Hematopoietic multipotent progenitor cell treated with erythropoietin and hydrocortisone succinate and interleukin-3 and kit ligand, for 15 days (in vitro differentiated cells): ENCODE measurements at regions not wholly inside any gene's neighbourhood (a gene's known extent, or its start where the extent isn't known, plus 50 kb on each side); places are given as distances from the start of the nearest gene placed in this dataset.
"Not testable (repeated sequence)": the region's sequence is repeated elsewhere in the genome, so short reads cannot be mapped to it uniquely, and the experiment has no call there.

Experiments used
- DNase-seq: peaks from one replicate; pipeline ENCODE4 v3.0.0-alpha.2; 2015; ENCODE audit warnings: low spot score

DNA sequence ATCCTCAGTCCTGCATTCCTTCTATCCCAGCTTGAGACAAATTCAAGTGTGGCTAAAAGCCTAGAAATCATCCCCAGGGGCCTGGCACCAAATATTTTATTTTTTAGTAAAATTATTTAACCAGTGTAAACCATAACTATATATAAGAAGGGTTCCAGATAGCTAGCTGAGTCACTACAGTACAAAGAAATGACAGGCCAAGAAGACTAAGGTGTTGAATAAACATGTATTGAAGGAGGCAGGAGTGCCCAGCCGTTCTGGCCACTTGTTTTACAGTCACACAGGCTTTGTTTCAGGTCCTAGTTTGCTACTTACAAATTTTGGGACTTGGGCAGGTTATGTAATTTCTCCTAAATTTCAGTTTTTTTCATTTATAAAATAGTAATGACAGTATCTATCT is 225.9 kb upstream of the PITX2 start:
- DNase-seq: no peak

DNA sequence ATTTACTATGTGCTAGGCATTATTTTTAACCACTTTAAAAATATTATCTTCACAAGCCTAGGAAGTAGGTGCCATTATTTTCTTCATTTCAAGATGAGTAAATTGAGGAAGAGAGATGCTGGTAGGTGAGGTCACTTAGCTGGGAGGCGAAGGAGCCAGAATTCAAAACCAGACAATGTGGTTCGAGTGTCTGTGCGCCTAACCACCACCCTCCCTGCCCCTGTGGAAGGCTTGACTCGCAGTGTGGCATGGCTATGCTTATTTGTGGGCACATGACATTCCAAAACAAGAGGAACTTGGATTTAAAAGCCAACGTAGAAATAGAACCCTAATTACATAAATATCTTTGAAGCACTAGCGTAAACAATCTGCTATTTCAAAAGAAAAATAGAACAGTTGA is 226.6 kb upstream of the PITX2 start:
- no peak for DNase-seq

DNA sequence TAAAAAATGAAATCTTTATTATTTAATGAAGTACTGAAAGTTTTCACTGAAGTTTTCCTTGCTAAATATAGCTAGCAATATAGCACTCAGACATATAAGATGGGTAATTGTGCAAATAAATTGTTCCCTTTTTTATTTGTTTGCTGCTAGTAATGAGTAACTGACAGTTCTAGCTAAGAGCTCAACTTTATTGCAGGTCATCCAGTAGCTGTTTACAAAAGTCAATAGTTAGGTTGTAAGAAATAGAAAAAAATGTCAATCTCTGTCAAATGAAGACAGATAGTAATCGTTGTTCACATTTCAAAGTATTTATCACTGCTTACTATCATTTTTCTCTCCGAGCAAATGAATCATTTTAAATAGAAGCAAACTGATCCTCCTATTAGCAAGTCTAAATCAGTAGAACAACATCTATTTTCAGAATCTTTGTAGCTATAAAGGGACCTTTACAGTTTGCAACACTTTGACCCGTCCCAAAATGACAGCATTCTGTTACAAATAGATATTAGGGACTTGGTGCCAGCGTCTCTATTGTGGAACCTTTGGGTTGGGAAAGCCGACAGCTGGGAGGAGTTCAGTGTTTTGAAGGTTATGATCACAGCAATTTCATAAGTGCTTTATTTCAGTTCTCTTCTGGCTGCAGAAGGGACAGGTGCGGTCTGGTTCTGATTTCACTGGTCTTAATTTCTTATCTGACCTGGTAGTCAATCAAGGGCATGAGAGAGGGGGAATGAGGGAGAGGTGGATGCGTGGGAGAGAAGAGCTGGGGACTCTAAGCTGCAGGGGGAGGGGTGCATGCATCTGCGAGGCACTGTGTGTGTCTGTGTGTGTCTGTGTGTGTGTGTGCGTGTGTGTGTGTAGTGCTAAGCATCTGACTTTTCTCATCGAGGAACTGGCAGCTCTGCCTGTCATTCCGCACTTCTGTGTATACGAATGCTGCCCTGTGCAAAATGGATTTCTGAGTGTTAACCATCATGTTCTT is 227.9 kb upstream of the PITX2 start:
- no peak for DNase-seq

DNA sequence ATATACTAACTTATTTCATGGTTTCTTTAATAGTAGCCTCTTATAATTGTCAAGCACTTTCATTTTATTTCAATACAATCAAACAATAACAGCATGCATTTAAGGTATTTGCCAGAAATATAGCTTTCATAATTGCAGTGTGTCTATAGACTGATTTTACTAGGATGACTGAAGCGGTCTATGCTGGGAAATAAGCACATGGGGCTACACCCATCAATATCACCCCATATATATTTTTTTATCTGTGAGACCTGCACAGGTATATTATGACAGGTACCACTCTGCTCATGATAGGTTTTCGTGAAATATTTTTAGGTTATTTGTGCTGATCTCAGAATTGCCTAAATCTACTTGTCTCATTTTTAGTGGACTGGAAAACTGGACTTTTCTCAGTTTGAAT is 229.1 kb upstream of the PITX2 start:
- DNase-seq: no peak

DNA sequence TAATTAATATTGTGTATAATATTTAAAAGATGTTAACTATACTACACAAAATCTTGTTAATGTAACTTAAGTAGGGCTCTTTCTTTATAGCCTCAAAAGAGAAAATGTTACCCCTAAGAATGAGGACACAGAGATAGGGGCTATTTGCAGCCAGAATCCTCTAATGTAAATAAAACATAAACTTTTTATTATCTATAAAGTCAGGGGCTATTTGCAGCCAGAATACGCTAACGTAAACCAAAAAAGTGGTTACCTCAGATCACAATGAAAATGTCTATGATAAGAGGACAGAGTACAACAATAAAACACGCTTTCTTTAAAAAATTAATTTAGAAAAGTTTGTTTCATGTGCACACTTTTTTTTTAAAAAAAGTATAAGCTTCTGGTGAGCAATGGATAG is 229.9 kb upstream of the PITX2 start:
- no peak for DNase-seq

DNA sequence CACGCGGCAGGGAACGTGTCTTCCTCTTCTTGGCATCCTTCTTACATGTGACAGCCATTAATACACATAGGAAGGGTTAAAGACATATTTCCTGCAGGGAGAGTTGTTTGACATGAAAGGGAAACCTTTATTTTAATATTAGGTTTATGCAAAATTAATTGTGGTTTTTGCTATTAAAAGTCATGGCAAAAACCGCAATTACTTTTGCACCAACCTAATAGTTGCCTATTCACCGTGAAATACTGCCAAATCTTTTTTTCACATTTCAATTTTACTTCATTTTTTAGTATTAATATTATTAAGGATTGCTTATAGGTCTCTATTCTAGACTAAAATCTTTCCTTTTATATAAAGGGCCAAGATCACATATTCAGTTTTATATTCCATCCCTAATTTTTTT is 230.4 kb upstream of the PITX2 start:
- no peak for DNase-seq

DNA sequence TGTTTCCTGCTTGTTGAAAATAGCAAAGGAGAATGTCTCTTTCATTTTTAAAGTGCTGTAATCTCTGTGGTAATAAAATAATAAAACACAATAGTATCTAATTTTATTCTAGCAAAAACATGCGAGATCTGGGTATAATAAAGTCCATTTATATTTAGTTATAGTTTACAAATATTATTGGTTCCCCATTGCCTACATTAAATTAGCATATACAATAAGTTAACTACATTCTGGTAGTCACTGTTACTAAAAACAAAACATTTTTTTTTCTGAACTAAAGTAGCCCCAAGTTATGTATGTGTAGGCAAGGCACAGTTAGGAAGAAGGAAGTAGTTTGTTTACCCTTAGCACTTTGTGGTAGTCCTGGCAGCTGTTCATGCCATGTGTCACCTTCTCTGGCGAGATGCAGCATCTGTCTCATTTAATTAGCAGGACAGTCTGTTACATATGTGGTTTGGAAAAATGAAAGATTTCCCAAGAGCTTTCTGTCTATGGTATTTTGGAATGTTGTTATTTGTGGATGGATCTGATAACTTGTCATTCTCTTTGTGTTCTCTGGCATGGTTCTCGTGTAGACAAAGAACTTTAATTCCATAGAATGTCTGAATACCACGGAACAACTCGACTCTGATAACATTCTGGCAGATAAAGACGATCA is 231.3 kb upstream of the PITX2 start:
- DNase-seq: no peak

DNA sequence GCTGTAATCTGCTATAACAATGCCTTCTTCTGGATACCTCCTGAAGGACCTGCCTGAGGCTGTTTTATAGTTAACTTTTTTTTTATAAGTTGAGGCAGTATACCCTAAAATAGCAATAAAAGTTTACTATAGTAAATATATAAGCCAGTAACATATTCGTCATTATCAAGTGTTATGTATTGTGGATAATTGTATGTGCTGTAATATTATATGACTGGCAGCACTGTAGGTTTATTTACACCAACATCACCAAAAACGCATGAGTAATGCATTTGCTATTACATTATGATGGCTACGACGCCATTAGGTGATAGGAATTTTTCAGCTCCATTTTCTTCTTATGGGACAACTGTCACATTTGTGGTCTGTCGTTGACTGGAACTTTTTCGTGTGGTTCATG is 237.2 kb upstream of the PITX2 start:
- DNase-seq: no peak

DNA sequence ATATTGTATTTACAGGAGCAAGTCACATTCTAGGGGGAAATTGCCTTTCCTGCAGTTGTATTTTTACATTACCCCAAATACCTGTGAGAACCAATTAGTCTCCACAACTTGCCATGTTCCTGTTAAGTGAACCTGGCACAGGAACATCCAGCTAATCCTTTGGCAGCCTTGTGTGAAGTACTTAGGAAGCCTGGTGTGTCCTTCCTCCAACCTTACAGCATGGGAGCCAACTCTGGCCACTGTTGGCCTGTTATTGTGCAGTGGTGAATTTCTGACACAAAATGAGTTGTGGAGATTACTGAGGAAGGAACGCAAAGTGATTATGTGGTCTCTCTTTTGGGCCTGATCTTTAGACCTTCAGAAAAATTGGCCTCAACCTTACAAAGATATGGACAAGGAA is 238.0 kb upstream of the PITX2 start:
- no peak for DNase-seq

DNA sequence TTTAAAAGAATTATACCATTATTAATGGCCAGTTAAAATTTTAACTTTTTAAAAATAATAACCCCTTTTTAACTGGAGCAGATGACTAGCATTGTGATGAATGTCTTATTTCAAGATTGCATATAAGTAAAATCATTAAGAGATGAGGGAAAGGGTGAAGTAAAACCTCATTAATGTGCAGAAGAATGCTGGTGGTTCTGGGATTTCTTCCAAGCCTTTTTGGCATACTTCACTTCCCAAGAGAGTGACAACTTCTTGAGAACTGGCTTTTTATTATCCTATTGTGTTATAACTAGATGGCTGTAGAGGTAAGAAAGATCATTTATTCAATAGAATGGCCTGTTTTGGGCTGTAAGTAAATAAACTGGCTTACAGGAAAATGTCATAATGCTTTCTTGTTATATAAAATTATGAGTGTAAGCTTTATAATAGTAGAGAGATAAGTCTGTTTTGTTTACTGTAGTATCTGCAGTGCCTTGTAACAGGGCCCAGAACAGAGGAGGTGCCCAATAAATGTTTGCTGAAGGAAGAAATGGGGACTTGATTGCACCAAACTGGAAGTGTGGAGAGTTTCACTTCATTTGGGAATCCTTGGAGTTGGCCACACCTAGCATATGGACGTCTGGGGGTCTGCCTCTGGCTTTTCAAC is 242.9 kb upstream of the PITX2 start:
- DNase-seq: no peak

DNA sequence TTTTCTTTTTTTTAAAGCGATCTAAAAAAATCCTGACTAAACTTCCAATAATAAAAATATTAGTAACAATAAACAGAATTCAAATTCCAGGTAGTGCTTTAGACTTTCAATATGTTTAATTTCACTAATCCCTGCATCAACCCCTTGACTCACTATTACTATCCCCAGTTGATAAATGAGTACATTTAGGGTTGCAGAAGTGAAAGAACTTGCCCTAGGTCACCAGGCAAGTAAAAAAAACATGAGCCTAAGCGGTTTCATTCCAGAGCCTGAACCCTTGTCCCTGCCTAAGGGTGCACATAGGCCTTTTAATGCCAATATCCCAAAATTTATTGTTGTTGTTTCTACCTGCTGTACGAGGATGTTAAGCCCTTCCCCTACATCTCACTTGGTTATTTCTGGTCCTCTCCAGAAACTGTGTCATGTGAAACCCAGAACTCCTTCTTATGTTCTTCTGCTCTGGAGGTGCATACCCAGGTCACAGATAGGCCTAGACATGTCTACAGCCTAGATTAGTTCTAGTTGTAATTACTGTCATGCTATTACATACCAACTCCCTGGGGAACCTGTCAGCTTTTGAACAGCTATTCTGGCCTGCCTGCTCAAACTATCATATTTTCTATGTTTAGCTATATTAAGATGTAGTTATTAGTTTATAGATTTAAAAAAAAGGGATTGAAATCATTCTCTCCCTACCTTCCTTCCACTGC is 244.5 kb upstream of the PITX2 start:
- DNase-seq: no peak

DNA sequence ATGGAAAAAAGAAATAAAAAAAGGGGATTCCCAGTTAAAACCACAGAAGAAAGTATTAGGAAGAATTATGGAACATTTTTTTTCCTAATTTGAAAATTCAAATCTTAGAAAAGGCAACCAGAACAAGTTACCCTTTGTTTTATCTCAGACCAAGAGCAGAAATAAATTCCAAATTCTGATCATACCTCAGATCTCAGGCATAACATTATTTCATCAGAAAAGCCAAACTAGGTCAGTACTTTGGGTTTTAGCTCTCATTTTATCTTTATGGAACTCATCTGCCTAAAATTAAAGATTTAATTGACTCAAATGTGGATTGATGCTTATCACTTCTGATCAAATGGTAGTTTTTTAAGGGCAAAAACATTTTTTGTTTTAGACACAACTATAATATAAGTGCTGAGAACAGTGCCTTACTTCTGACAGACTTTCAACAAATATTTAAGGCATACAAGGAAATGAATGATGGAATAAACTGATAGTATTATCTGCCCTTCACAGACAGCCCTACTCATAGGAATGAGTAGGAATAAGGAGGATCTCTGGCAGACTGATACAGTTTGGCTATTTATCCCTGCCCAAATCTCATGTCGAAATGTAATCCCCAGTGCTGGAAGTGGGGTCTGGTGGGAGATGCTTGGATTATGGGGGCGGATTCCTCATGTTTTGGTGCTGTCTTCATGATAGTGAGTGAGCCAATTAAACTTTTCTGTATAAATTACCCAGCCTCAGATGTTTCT is 245.3 kb upstream of the PITX2 start:
- no peak for DNase-seq

DNA sequence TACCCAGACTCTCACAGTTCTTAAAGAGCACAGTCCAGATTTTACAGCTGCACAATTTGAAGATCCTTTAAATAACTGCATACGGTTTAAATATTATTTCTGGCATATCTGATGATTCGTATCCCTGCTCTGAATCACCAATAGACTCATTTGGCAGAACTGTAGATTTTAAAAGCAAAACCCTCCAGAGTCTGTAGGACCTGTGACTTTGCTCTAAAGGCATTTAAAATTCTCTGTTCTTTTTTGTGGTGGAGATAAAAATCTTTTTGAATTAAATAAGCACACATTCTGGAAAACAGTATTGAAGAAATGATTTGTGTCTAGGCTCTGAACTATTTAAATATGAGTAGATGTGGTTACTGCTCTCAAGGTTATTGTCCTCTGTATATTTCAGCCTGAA is 246.2 kb upstream of the PITX2 start:
- DNase-seq: no peak

DNA sequence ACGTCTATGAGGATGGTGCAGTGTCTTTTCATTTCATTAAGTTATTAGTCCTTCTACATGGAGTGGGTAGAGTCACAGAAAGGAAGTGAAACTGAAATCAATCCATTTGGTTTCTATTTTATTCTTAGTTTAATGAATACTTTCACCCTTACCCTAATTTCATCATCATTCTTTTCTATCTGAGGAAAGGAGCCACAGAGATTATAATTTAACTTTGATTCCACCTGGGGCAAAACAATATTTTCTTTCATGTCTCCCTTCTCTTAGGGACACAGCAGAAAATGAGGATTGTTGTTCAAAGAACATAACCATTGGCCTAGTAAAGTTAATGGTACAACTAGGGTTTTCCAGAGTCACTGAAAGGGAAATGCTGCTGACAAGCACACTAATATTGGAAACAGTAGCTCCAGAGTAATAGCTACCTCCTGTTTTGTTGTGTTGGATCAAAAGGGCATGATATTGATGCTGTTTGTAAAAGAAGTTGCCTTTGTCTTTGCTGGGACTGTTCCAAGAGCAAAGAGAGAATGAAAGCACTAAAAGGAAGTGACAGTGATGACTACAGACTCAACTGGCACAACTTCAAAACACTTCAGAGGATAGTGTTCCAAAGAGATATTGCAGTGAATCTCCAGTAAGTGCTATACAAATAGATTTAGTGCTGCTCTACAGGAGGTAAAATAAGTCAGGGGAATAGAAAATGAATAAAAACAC is 247.1 kb upstream of the PITX2 start:
- DNase-seq: no peak

DNA sequence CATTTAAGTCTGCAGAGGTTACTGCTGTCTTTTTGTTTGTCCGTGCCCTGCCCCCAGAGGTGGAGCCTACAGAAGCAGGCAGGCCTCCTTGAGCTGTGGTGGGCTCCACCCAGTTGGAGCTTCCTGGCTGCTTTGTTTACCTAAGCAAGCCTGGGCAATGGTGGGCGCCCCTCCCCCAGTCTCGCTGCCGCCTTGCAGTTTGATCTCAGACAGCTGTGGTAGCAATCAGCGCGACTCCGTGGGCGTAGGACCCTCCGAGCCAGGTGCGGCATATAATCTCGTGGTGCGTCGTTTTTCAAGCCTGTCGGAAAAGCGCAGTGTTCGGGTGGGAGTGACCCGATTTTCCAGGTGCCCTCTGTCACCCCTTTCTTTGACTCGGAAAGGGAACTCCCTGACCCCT is 253.3 kb upstream of the PITX2 start:
- not testable (repeated sequence) for DNase-seq

DNA sequence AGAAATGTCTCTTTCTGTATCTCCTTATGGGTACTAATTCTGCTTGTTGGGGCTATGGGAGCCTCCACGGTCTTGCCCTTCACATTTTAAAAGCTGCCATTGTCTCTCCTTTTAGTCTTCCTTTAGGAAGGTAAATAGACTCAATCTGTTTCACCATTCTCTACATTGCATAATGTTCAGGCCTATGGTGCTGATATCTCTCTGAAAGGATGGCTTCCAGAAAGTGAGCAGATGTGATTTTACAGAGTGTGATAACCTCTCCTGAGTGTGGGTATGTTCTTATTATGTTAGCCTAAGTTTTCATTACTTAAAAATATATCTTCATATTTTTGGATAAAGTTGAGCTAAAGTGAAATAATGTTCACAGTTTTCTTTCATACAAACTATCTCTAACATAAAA is 254.0 kb upstream of the PITX2 start:
- no peak for DNase-seq

DNA sequence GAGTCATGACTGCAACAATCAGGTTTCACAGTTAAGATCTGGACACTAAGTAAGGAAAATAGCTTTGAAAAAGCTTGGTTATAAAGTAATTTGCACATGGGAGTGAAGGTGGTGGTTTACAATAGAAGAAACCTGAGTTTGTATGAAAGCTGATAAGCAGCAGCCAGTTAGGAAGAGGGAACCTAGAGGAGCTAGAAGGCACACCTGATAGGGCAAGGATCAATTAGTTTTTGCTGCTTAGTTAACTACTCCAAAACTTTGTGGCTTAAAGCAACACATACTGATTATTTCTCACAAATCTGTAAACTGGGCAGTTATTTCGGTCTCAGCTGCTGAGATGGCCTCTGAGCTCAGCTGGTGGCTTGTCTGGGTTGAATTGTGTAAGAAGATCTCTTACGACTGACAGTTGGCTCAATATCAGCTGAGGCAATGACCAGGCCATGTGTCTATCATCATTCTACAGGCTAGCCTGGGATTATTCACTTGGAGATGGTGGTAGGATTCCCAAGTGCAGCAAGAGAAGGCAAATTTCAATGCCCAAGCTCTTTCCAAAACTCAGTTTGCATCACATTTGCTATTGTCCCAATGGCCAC is 255.0 kb upstream of the PITX2 start:
- no peak for DNase-seq

DNA sequence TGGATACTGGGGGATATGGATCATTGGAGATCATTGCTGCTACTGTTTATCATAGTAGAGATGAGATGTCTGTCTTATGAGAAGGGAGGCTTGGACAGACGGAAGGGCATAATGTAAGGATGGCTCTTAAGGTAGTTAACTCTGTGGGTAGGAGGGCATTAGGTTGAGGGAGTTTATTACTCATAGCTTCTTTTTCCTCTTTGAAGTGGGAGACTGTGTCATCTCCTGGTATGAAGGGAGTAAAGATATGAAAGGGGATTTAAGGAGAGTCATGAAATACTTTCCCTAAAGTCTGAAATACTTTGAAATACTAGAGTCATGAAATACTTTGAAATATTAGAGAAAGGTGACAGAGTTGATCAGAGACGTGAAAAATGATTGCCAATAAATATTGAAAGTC is 255.5 kb upstream of the PITX2 start:
- DNase-seq: no peak

DNA sequence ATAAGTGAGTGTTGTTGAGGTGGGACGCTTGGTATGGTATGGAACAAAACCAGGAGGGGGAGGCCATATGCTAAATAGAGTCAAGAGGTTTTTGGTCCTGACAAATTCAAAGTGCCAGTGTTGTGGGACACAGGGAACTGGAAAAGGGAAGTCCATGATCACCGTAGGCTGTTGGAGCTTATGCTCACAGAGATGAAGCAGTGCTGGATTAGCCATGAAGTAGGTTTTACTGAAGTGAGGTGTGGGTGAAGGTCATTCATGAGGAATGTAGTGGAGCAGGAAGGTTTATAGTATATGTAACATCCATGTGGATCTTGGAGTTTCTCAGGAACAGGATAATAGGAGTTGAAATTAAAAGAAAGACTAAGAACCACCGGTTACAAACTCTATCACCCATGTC is 256.1 kb upstream of the PITX2 start:
- no peak for DNase-seq

DNA sequence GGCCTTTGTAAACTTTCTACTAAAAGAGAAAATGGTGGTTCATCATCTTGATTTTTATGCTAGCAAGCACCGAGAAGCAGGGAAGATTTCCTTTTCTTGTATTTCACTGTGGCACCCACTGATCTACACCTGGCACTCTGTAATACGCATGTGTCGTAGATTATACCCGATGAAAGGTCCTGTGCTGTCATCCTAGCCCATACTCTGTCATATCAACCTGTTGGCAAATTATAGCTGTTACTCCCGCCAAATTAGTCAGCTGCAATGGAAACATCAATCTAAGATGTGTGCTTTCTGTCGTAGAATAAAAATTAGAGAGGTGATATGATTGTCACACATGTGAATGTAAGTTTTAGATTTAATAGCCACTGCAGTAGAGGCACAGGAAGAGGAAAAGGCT is 263.4 kb upstream of the PITX2 start:
- no peak for DNase-seq

DNA sequence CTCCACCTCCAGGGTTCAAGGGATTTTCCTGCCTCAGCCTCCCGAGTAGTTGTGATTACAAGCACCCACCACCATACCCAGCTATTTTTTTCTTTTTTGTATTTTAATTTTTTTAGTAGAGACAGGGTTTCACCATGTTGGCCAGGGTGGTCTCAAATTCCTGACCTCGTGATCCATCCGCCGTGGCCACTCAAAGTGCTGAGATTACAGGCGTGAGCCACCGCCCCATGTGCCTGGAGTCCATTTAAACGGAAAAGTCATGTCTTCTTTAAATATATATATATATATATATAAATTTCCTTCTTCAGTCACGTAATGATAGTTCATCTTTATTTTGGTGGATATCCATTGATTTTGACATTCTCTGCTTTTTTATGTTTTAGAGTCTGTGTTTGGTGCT is 264.0 kb upstream of the PITX2 start:
- DNase-seq: no peak
